T-cell (primary cell): ENCODE measurements at regions not wholly inside any gene's neighbourhood (a gene's known extent, or its start where the extent isn't known, plus 50 kb on each side); places are given as distances from the start of the nearest gene placed in this dataset.
"Not testable (repeated sequence)": the region's sequence is repeated elsewhere in the genome, so short reads cannot be mapped to it uniquely, and the experiment has no call there.

ENCODE experiments used
- ATAC-seq, 4 experiments: fragments of 200-7000 bp in 3 of 4; fragments of 150-1000 bp in 1 of 4; cut with Tn5 transposase; replicated peaks in 1 of 4; 1 replicate in 3 of 4; 2 replicates in 1 of 4; pipeline ENCODE4 v1.10.0; 2021; ENCODE audit warnings: moderate library complexity in 3 of 4, mild to moderate bottlenecking in 2 of 4, moderate number of reproducible peaks in 1 of 4
- CTCF ChIA-PET, 2 donors: fragments of 300-600 bp; sonication (Branson Sonifier 250); formaldehyde crosslinking; loops; one replicate each; lab custom pipeline; 2022; ENCODE audit warnings: antibody characterized with exemption in 2 of 2; lab: Charles Lee
- POLR2A ChIA-PET, 2 donors: fragments of 300-600 bp; sonication (Branson Sonifier 250); formaldehyde crosslinking; loops; one replicate each; lab custom pipeline; 2022; ENCODE audit warnings: antibody characterized with exemption in 2 of 2; lab: Charles Lee
- DNase-seq, 35 experiments: peaks; one replicate each; pipeline versions ENCODE4 v3.0.0 to v3.0.0-alpha.2; 2013 to 2023
- H3K27ac ChIP-seq: one replicate; pipeline ENCODE4 v1.5.1; 2013; ENCODE audit warnings: low read length
- H3K27me3 ChIP-seq, 2 experiments: replicated peaks in 1 of 2; 1 replicate in 1 of 2; 2 replicates in 1 of 2; pipeline versions ENCODE4 v1.6.1 to v1.7.0; 2013; ENCODE audit warnings: low read length in 1 of 2, mixed read lengths in 1 of 2; ENCODE audit not compliant: control insufficient read depth in 2 of 2, insufficient read depth in 2 of 2; ENCODE audit errors: extremely low read depth in 1 of 2
- H3K36me3 ChIP-seq, 2 donors: 1 replicate in 1 of 2; 2 replicates in 1 of 2; pipeline versions ENCODE4 v1.6.1 to v1.7.0; 2013; ENCODE audit warnings: low read length in 1 of 2; ENCODE audit not compliant: control insufficient read depth in 2 of 2, insufficient read depth in 1 of 2; ENCODE audit errors: extremely low read depth in 1 of 2
- H3K4me1 ChIP-seq, 2 experiments: 1 replicate in 1 of 2; 2 replicates in 1 of 2; pipeline versions ENCODE4 v1.6.1 to v1.7.0; 2013; ENCODE audit warnings: low read length in 2 of 2, mixed read lengths in 1 of 2; ENCODE audit not compliant: insufficient read depth in 2 of 2, control insufficient read depth in 1 of 2; ENCODE audit errors: extremely low read depth in 1 of 2
- H3K4me3 ChIP-seq, 2 donors: 1 replicate in 1 of 2; 2 replicates in 1 of 2; pipeline versions ENCODE4 v1.5.1 to v1.7.0; 2013; ENCODE audit warnings: mild to moderate bottlenecking in 2 of 2, low read length in 1 of 2, moderate library complexity in 1 of 2; ENCODE audit not compliant: control insufficient read depth in 1 of 2; ENCODE audit errors: extremely low read depth in 1 of 2
- H3K9me3 ChIP-seq: 2 replicates; pipeline ENCODE4 v1.7.0; 2013
- H3K27ac Mint-ChIP-seq, 2 donors: one replicate each; pipeline ENCODE4 v1.8.0; 2020 to 2021; ENCODE audit warnings: mild to moderate bottlenecking in 2 of 2, mixed read lengths in 2 of 2
- H3K27me3 Mint-ChIP-seq, 2 donors: one replicate each; pipeline ENCODE4 v1.8.0; 2021 to 2022; ENCODE audit warnings: mixed read lengths in 2 of 2
- H3K36me3 Mint-ChIP-seq: one replicate; pipeline ENCODE4 v1.8.0; 2021; ENCODE audit warnings: mixed read lengths
- H3K4me1 Mint-ChIP-seq, 3 donors: one replicate each; pipeline ENCODE4 v1.8.0; 2020 to 2022; ENCODE audit warnings: mixed read lengths in 3 of 3, mild to moderate bottlenecking in 1 of 3
- H3K4me3 Mint-ChIP-seq, 3 donors: one replicate each; pipeline ENCODE4 v1.8.0; 2020 to 2022; ENCODE audit warnings: mild to moderate bottlenecking in 3 of 3, mixed read lengths in 3 of 3, moderate library complexity in 3 of 3
- H3K9me3 Mint-ChIP-seq, 3 donors: one replicate each; pipeline ENCODE4 v1.8.0; 2020 to 2022; ENCODE audit warnings: mixed read lengths in 3 of 3
- WGBS: methylation state at CpG from one replicate; pipeline ENCODE4 v1.1.5; 2013; ENCODE audit warnings: missing lambda C conversion rate; ENCODE audit not compliant: insufficient coverage; 5-methylcytosine and 5-hydroxymethylcytosine counted together

- Histone ChIP-seq H3K4me3 (no peak overlapping the region), H3K27ac (no peak overlapping the region), H3K36me3 (no peaks in the 10 kb centered on the region), H3K9me3 (no peaks in the 10 kb centered on the region), H3K27me3 (no peaks in the 10 kb centered on the region), H3K4me1 (no peaks in the 10 kb centered on the region)
- no peak for ATAC-seq
- Mint-ChIP-seq H3K4me3 (no peak overlapping the region), H3K4me1 (peaks cover 6 to 12% (median 9%) of the 10 kb centered on the region in 3 donors), H3K9me3 (peaks cover 0 to 6% (median 0%) of the 10 kb centered on the region in 3 donors), H3K27ac (no peak overlapping the region), H3K36me3 (no peaks in the 10 kb centered on the region), H3K27me3 (peaks cover 0 to 20% of the 10 kb centered on the region in 2 donors)
- ChIA-PET CTCF (no interaction called here), POLR2A (no interaction called here)
- no CpG with 5 or more reads among the region's 4 CpGs for WGBS
- no peak for DNase-seq
Observed at GRCh38 chrX:13216139-13216538, 103.7 kb downstream of the ATXN3L start.

DNA sequence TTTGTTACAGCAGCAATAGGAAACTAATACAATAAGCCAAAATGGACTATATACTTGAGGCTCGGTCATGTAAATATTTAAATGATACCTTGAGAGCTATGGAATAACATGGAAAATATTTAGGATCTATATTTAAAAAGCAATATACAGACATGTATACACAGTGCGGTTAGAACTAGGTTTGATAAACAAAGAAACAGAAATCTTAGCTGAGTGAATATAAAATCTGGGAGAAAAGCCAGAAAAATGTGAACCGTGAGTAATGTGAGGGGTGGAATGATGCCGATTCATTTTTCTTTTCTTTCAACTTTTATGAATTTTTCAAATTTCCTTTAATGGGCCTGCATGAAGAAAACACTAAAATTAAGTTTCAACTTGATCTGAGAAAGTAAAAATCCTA is 104.1 kb downstream of the ATXN3L start:
- Mint-ChIP-seq H3K9me3 (peaks cover 0 to 6% (median 0%) of the 10 kb centered on the region in 3 donors), H3K4me1 (peaks cover 3 to 8% (median 4%) of the 10 kb centered on the region in 3 donors), H3K27ac (no peak overlapping the region), H3K36me3 (no peaks in the 10 kb centered on the region), H3K27me3 (peaks cover 0 to 17% of the 10 kb centered on the region in 2 donors), H3K4me3 (no peak overlapping the region)
- no peaks in the 10 kb centered on the region for H3K4me1 ChIP-seq
- no peaks in the 10 kb centered on the region for H3K27me3 ChIP-seq
- POLR2A ChIA-PET = no interaction called here
- no CpG with 5 or more reads among the region's 4 CpGs for WGBS
- H3K36me3 ChIP-seq = no peaks in the 10 kb centered on the region
- no peak overlapping the region for H3K4me3 ChIP-seq
- H3K9me3 ChIP-seq = no peaks in the 10 kb centered on the region
- CTCF ChIA-PET = no interaction called here
- ATAC-seq = no peak
- DNase-seq = no peak
- H3K27ac ChIP-seq = no peak overlapping the region

GRCh38 chrX:13212191-13212651 is 107.6 kb downstream of the ATXN3L start:
- H3K27me3 ChIP-seq = no peaks in the 10 kb centered on the region
- H3K27me3 Mint-ChIP-seq = peaks cover 0 to 20% of the 10 kb centered on the region in 2 donors
- no peaks in the 10 kb centered on the region for H3K4me1 ChIP-seq
- WGBS = no CpG with 5 or more reads among the region's 1 CpG
- no peak overlapping the region for H3K27ac Mint-ChIP-seq
- POLR2A ChIA-PET = no interaction called here
- H3K4me3 ChIP-seq = no peak overlapping the region
- no peak overlapping the region for H3K4me3 Mint-ChIP-seq
- H3K4me1 Mint-ChIP-seq = peaks cover 3 to 7% (median 3%) of the 10 kb centered on the region in 3 donors
- H3K27ac ChIP-seq = no peak overlapping the region
- H3K36me3 ChIP-seq = no peaks in the 10 kb centered on the region
- H3K36me3 Mint-ChIP-seq = no peaks in the 10 kb centered on the region
- H3K9me3 Mint-ChIP-seq = peaks cover 0 to 6% (median 1%) of the 10 kb centered on the region in 3 donors
- CTCF ChIA-PET = interaction anchor here in 1 of 2 donors (0.6 kb wide), 1 partner anchor 90 kb away, joined by 3 read pairs; no protein-coding TSS in a partner anchor
- no peak for DNase-seq
- H3K9me3 ChIP-seq = no peaks in the 10 kb centered on the region
- ATAC-seq = no peak

DNA sequence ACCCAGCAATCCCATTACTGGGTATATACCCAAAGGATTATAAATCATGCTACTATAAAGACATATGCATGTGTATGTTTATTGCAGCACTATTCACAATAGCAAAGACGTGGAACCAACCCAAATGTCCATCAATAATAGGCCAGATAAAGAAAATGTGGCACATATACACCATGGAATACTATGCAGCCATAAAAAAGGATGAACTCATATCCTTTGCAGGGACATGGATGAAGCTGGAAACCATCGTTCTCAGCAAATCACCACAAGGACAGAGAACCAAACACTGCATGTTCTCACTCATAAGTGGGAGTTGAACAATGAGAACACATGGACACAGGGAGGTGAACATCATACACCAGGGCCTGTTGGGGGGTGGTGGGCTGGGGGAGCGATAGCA is 109.7 kb downstream of the ATXN3L start:
- CTCF ChIA-PET = interaction anchor here in 1 of 2 donors (0.6 kb wide), 1 partner anchor 310 kb away, joined by 3 read pairs; no protein-coding TSS in a partner anchor
- H3K4me1 Mint-ChIP-seq, H3K9me3 Mint-ChIP-seq, H3K36me3 Mint-ChIP-seq, H3K9me3 ChIP-seq, H3K4me1 ChIP-seq, H3K4me3 Mint-ChIP-seq, POLR2A ChIA-PET, H3K27ac Mint-ChIP-seq, H3K27me3 ChIP-seq, H3K4me3 ChIP-seq, DNase-seq, H3K27ac ChIP-seq, H3K36me3 ChIP-seq, ATAC-seq: not testable (repeated sequence)
- peaks cover 0 to 18% of the 10 kb centered on the region in 2 donors for H3K27me3 Mint-ChIP-seq
- WGBS = no CpG with 5 or more reads among the region's 3 CpGs

DNA sequence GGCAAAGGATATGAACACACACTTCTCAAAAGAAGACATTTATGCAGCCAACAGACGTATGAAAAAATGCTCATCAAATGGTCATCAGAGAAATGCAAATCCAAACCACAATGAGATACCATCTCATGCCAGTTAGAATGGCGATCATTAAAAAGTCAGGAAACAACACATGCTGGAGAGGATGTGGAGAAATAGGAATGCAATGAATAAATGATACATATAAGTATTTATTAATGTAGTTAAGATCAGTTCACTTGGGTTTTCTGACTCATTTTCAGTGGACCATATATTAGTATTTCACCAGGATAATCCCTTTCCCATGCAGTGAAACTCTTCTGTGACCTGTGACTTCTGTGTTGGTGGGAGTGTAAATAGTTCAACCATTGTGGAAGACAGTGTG is 110.1 kb downstream of the ATXN3L start:
- CTCF ChIA-PET, H3K4me1 Mint-ChIP-seq, H3K9me3 ChIP-seq, H3K36me3 Mint-ChIP-seq, H3K4me1 ChIP-seq, H3K27ac ChIP-seq, DNase-seq, H3K4me3 ChIP-seq, H3K36me3 ChIP-seq, H3K4me3 Mint-ChIP-seq, H3K27me3 ChIP-seq, POLR2A ChIA-PET, H3K9me3 Mint-ChIP-seq, ATAC-seq, H3K27ac Mint-ChIP-seq: not testable (repeated sequence)
- no CpG with 5 or more reads among the region's 2 CpGs for WGBS
- H3K27me3 Mint-ChIP-seq = peaks cover 0 to 18% of the 10 kb centered on the region in 2 donors

DNA sequence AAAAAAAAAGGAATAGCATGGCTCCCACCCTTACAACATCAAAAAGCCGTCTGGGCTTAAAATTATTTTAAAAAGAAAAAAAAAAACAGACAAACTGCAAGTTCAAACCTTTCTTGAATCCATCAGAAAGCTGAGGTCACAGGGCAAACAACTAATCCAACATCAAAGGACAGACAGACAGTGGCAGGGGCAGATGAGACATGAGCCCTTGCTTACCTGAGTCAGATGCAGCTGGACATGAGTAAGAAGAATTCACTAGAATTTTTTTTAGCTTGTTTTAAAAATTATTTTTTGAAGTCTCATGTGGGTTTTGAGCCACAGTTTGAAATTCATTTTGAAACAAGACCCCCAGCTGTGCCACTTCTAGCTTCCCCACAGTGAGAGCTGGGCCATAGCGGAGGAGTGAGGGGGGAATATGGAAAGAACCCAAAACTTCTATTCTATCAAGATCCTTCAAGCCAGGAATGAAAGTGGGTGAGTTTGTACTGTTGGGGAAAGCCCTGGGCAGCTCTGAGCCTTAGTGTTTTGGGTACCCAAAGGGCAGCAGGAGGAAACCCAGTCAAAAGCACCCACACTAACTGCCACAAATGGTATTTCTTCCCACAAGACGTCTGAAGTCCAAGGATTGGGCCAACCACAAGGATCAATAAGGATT is 111.4 kb downstream of the ATXN3L start:
- H3K4me1 ChIP-seq = no peaks in the 10 kb centered on the region
- H3K27me3 Mint-ChIP-seq = peaks cover 0 to 20% of the 10 kb centered on the region in 2 donors
- H3K4me3 ChIP-seq = no peak overlapping the region
- ChIA-PET CTCF (interaction anchor here (0.5 to 0.7 kb wide), 2 partner anchors 9 to 23 kb away, joined by 3 to 6 read pairs; no protein-coding TSS in a partner anchor), POLR2A (no interaction called here)
- no peak overlapping the region for H3K4me3 Mint-ChIP-seq
- H3K4me1 Mint-ChIP-seq = peaks cover 3 to 7% (median 3%) of the 10 kb centered on the region in 3 donors
- ATAC-seq (no peak), DNase-seq (no peak)
- no peak overlapping the region for H3K27ac Mint-ChIP-seq
- no peaks in the 10 kb centered on the region for H3K36me3 ChIP-seq
- H3K9me3 Mint-ChIP-seq = peaks cover 0 to 1% (median 0%) of the 10 kb centered on the region in 3 donors
- H3K27me3 ChIP-seq = no peaks in the 10 kb centered on the region
- no peaks in the 10 kb centered on the region for H3K9me3 ChIP-seq
- no peak overlapping the region for H3K27ac ChIP-seq
- 57% methylated on average over 1 of the region's 3 CpGs for WGBS
- H3K36me3 Mint-ChIP-seq = no peaks in the 10 kb centered on the region
